ENCODE measurements at regions not wholly inside any gene's neighbourhood (a gene's known extent, or its start where the extent isn't known, plus 50 kb on each side); places are given as distances from the start of the nearest gene placed in this dataset.
"Not testable (repeated sequence)": the region's sequence is repeated elsewhere in the genome, so short reads cannot be mapped to it uniquely, and the experiment has no call there.

- no peak for DNase-seq (ENCODE audit: low read depth in 2 of 2)
These were observed 205.5 kb downstream of the SLC4A3 start for GRCh38 chr2:219832904-219833303.

GRCh38 chr2:219835493-219835892 lies 208.1 kb downstream of the SLC4A3 start:
- no peak for DNase-seq (ENCODE audit: low read depth in 2 of 2)

- no peak for DNase-seq (ENCODE audit: low read depth in 2 of 2)
These were observed 209.3 kb downstream of the SLC4A3 start for GRCh38 chr2:219836647-219837177.

GRCh38 chr2:219844401-219845091 lies 217.1 kb downstream of the SLC4A3 start:
- DNase-seq (ENCODE audit: low read depth in 2 of 2): no peak

- no peak for DNase-seq (ENCODE audit: low read depth in 2 of 2)
These were observed 221.5 kb downstream of the SLC4A3 start for GRCh38 chr2:219848882-219849281.

GRCh38 chr2:219851169-219851568 lies 223.7 kb downstream of the SLC4A3 start:
- no peak for DNase-seq (ENCODE audit: low read depth in 2 of 2)

GRCh38 chr2:219851801-219852481 lies 224.5 kb downstream of the SLC4A3 start:
- no peak for DNase-seq (ENCODE audit: low read depth in 2 of 2)

- no peak for DNase-seq (ENCODE audit: low read depth in 2 of 2)
These were observed 225.2 kb downstream of the SLC4A3 start for GRCh38 chr2:219852626-219853025.

GRCh38 chr2:219856602-219857001 lies 229.2 kb downstream of the SLC4A3 start:
- DNase-seq (ENCODE audit: low read depth in 2 of 2): no peak

GRCh38 chr2:219857751-219858150 lies 230.3 kb downstream of the SLC4A3 start:
- DNase-seq (ENCODE audit: low read depth in 2 of 2): no peak

GRCh38 chr2:219861307-219861706 lies 233.9 kb downstream of the SLC4A3 start:
- no peak for DNase-seq (ENCODE audit: low read depth in 2 of 2)

GRCh38 chr2:219864154-219864553 lies 236.7 kb downstream of the SLC4A3 start:
- no peak for DNase-seq (ENCODE audit: low read depth in 2 of 2)

GRCh38 chr2:219868635-219869034 lies 241.2 kb downstream of the SLC4A3 start:
- DNase-seq (ENCODE audit: low read depth in 2 of 2): no peak

GRCh38 chr2:219870041-219870440 lies 242.6 kb downstream of the SLC4A3 start:
- no peak for DNase-seq (ENCODE audit: low read depth in 2 of 2)

- no peak for DNase-seq (ENCODE audit: low read depth in 2 of 2)
These were observed 243.9 kb downstream of the SLC4A3 start for GRCh38 chr2:219871351-219871750.

- no peak for DNase-seq (ENCODE audit: low read depth in 2 of 2)
These were observed 247.6 kb downstream of the SLC4A3 start for GRCh38 chr2:219875036-219875435.

GRCh38 chr2:219875986-219876385 lies 248.6 kb downstream of the SLC4A3 start:
- DNase-seq (ENCODE audit: low read depth in 2 of 2): not testable (repeated sequence)

GRCh38 chr2:219876931-219877330 lies 249.5 kb downstream of the SLC4A3 start:
- DNase-seq (ENCODE audit: low read depth in 2 of 2): no peak

- no peak for DNase-seq (ENCODE audit: low read depth in 2 of 2)
These were observed 250.3 kb downstream of the SLC4A3 start for GRCh38 chr2:219877728-219878127.

- no peak for DNase-seq (ENCODE audit: low read depth in 2 of 2)
These were observed 251.1 kb downstream of the SLC4A3 start for GRCh38 chr2:219878516-219878915.

- no peak for DNase-seq (ENCODE audit: low read depth in 2 of 2)
These were observed 254.4 kb downstream of the SLC4A3 start for GRCh38 chr2:219881851-219882250.

GRCh38 chr2:219886615-219887014 lies 259.2 kb downstream of the SLC4A3 start:
- no peak for DNase-seq (ENCODE audit: low read depth in 2 of 2)

- no peak for DNase-seq (ENCODE audit: low read depth in 2 of 2)
These were observed 260.4 kb downstream of the SLC4A3 start for GRCh38 chr2:219887870-219888269.
